Neural crest cell (in vitro differentiated cells): ENCODE measurements at regions not wholly inside any gene's neighbourhood (a gene's known extent, or its start where the extent isn't known, plus 50 kb on each side); places are given as distances from the start of the nearest gene placed in this dataset.

Experiments
- DNase-seq: peaks from one replicate; pipeline ENCODE4 v3.0.0; 2021; ENCODE audit warnings: low read depth, mixed read lengths, low spot score
- H3K27ac Mint-ChIP-seq: one replicate; pipeline ENCODE4 v1.8.0; 2021; ENCODE audit warnings: mild to moderate bottlenecking, mixed read lengths; ENCODE audit not compliant: unreplicated experiment
- H3K27me3 Mint-ChIP-seq: 2 replicates; pipeline ENCODE4 v1.8.0; 2021; ENCODE audit warnings: low read depth, mild to moderate bottlenecking, mixed read lengths
- H3K36me3 Mint-ChIP-seq: 2 replicates; pipeline ENCODE4 v1.8.0; 2021; ENCODE audit warnings: low read depth, mild to moderate bottlenecking, mixed read lengths
- H3K4me1 Mint-ChIP-seq: 2 replicates; pipeline ENCODE4 v1.8.0; 2021; ENCODE audit warnings: mixed read lengths
- H3K4me3 Mint-ChIP-seq: one replicate; pipeline ENCODE4 v1.8.0; 2021; ENCODE audit warnings: mild to moderate bottlenecking, mixed read lengths
- H3K9me3 Mint-ChIP-seq: 2 replicates; pipeline ENCODE4 v1.8.0; 2021; ENCODE audit warnings: mixed read lengths
- TF ChIP-seq, protein P1 (sequence below): fragments of 200-600 bp; sonication (generic); conservative IDR thresholded peaks from 2 replicates; pipeline ENCODE4 v1.5.0; 2021; ENCODE audit warnings: antibody characterized with exemption, mild to moderate bottlenecking

DNA sequence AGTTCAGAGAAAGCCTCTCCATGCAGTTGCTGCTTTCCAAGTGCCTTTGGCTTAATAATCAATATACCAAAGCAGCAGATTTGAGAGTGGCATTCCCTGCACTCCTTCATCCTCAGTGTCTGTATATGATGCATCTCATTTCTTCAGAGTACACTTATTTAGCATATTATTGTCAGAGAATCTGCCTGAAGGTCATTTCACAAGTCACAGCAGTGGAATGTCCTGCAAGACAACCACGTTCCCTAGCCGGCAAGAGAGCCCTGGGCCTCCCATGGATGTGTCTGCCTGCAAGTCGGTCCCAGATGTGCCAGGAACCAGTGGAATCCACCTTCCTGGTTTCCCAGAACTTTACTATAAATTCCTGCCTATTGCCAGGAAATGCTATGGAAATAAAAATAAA is 289.4 kb upstream of the IGFBP3 start:
- Mint-ChIP-seq H3K27me3 (no peaks in the 10 kb centered on the region), H3K27ac (no peak overlapping the region), H3K4me3 (no peak overlapping the region), H3K36me3 (no peaks in the 10 kb centered on the region), H3K4me1 (peaks cover 30% of the 10 kb centered on the region), H3K9me3 (peaks cover 6% of the 10 kb centered on the region)
- TF ChIP-seq, protein P1, sequence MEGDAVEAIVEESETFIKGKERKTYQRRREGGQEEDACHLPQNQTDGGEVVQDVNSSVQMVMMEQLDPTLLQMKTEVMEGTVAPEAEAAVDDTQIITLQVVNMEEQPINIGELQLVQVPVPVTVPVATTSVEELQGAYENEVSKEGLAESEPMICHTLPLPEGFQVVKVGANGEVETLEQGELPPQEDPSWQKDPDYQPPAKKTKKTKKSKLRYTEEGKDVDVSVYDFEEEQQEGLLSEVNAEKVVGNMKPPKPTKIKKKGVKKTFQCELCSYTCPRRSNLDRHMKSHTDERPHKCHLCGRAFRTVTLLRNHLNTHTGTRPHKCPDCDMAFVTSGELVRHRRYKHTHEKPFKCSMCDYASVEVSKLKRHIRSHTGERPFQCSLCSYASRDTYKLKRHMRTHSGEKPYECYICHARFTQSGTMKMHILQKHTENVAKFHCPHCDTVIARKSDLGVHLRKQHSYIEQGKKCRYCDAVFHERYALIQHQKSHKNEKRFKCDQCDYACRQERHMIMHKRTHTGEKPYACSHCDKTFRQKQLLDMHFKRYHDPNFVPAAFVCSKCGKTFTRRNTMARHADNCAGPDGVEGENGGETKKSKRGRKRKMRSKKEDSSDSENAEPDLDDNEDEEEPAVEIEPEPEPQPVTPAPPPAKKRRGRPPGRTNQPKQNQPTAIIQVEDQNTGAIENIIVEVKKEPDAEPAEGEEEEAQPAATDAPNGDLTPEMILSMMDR: no peak
- no peak for DNase-seq

DNA sequence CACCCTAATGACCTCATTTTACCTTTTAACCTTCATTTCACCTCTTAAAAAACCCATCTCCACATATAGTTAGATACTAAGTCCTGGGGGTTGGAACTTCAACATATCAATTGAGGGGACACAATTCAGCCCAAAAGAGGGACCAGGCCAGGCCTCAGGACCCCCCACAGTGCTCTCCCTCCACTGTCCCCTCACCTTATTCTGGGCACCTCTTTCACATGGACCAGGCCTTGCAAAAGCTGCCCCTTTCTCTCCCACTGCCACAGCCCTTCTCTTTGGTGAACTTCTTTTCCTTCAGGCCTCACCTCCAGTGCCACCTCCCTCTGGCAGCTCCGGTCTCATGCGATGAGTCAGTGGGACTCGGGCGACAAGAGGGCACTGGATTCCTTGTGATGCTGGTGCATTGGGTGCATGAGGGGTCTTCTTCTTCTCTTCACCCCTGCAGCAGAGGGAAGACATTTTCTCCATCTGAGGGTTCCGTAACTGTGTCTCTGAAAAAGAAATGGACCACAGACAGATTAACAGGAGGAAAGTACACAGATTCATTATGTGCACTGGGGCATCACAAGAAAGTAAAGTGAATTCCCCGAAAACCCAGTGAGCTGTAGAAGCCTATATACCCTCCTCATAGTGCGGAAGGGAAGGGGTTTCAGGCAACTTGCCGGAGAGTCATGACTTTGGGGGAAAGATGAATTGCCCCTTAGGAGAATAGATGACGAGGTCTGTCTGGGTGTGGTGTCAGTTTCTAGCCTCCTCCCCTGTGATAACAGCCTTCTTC is 288.7 kb upstream of the IGFBP3 start:
- peaks cover 6% of the 10 kb centered on the region for H3K9me3 Mint-ChIP-seq
- no peaks in the 10 kb centered on the region for H3K27me3 Mint-ChIP-seq
- no peak for DNase-seq
- no peaks in the 10 kb centered on the region for H3K36me3 Mint-ChIP-seq
- peaks cover 23% of the 10 kb centered on the region for H3K4me1 Mint-ChIP-seq
- H3K4me3 Mint-ChIP-seq: no peak overlapping the region
- H3K27ac Mint-ChIP-seq: no peak overlapping the region
- TF ChIP-seq, protein P1: no peak

DNA sequence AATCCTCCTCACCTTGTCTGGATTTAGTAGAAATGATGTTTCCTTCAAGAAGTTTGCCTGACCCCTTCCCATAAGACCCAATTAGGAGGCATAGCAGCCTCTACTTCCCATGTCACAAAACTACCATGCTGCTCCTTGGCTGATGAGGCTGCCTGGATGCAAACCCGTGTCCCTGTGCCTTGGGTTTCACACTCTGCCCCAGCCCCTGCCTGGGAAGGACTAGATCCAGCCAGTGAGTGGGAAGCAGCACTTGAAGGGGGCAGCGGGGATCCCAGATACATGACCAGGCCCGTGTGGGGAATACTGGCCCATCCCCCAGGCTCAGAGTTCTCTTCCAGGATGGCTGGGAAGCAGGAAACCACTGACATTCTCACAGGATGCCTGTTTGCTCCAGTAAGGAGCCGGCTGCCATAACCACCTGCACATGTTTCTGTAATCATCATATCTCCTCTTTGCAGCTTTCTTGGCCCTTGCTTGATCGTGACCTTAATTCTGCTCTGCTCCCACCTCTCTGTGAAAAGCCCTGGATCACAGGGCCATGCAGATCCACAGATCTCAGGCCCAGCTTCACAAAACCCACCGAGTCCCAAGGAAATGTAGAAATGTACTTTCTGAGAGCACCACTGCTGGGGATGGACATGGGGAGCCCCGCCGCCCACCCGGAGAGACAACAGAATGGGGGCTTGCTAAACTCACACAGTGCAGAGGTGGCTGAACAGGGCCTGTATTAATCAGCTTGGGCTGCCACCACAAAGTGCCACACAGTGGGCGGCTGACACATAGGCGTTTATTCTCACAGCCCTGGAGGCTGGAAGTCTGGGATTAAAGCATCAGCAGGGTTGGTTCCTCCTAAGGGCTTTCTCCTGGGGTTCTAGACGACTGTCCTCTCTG is 287.8 kb upstream of the IGFBP3 start:
- Mint-ChIP-seq H3K4me3 (no peak overlapping the region), H3K36me3 (no peaks in the 10 kb centered on the region), H3K4me1 (peaks cover 21% of the 10 kb centered on the region), H3K9me3 (peaks cover 6% of the 10 kb centered on the region), H3K27ac (peak overlapping the region; percentile 52), H3K27me3 (no peaks in the 10 kb centered on the region)
- TF ChIP-seq, protein P1: no peak
- DNase-seq: no peak

DNA sequence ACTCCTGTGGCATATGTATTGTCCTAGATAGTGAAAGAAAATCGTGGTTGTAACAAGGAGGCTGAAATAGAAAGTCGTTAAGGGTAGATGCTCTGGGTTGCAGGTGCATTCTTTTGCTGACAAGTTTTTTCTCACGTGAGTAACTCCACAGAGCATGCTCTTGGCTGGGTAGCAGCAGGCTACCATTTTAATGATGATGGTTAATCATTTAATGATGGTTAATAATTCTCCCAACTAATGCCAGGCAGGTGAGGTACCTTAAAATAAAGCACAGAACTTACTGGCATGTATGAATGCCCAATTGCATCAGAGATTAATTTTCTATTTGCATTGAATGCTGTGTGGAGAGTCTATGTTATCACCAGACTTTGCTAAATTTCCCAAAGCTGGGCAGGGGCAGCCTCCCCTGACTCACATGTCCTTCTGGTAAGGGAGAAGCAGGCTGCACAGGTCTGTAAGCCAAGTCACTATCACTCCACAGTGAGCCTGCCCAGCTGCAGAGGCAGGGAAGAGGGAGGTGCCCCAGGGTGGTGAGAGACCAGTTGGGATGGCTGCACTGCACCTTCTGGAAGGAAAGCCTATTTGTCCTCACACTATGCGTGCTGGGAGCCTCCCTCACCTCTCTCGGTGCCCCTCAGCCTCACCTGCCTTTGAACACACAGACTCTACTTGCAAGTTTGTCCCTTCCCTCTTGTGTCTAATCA is 287.0 kb upstream of the IGFBP3 start:
- TF ChIP-seq, protein P1: no peak
- peaks cover 3% of the 10 kb centered on the region for H3K9me3 Mint-ChIP-seq
- H3K4me3 Mint-ChIP-seq: no peak overlapping the region
- H3K4me1 Mint-ChIP-seq: peaks cover 21% of the 10 kb centered on the region
- DNase-seq: no peak
- H3K27me3 Mint-ChIP-seq: no peaks in the 10 kb centered on the region
- no peak overlapping the region for H3K27ac Mint-ChIP-seq
- H3K36me3 Mint-ChIP-seq: no peaks in the 10 kb centered on the region

DNA sequence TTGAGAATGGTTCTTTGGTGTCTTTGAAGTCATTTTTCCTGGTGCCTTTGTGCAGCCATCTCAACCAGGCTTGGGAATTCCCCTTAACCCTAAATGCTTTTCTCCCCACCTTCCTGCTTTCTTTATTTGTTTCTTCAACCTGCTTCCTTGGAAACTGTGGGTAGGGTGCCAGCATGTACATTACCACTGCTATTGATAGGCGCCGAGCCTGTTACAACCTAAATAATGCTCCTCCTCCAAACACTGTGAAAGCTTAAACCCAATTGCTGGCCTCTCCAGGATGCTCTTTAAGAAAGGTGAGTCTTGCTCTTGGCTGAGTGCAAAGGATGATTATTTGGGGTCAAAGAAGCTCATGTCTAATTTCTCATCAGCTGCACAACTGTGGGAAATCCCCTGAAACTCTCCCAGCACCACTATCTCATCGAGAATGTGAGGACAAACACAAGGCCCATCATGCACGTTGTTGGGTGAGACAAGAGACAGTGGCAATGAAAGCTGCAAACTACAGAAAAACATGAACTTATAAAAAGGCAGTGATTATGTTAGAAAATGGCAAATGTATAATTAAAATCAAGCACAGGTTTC is 285.5 kb upstream of the IGFBP3 start:
- DNase-seq: no peak
- TF ChIP-seq, protein P1: no peak
- no peak overlapping the region for H3K27ac Mint-ChIP-seq
- no peaks in the 10 kb centered on the region for H3K9me3 Mint-ChIP-seq
- H3K4me3 Mint-ChIP-seq: no peak overlapping the region
- no peaks in the 10 kb centered on the region for H3K27me3 Mint-ChIP-seq
- H3K36me3 Mint-ChIP-seq: no peaks in the 10 kb centered on the region
- H3K4me1 Mint-ChIP-seq: peaks cover 16% of the 10 kb centered on the region
